Right lobe of liver (tissue), 6 donors: ENCODE measurements at regions not wholly inside any gene's neighbourhood (a gene's known extent, or its start where the extent isn't known, plus 50 kb on each side); places are given as distances from the start of the nearest gene placed in this dataset.

Experiments used
- ATAC-seq, 4 donors: fragments of 200-7000 bp; cut with Tn5 transposase; one replicate each; pipeline ENCODE4 v1.9.1; 2020; ENCODE audit warnings: mild to moderate bottlenecking in 4 of 4, moderate library complexity in 4 of 4
- DNase-seq, 3 donors: peaks; one replicate each; pipeline ENCODE4 v3.0.0-alpha.2; 2020
- H3K27ac ChIP-seq, 3 donors: fragments of 200-600 bp; one replicate each; pipeline ENCODE4 v1.8.0; 2022
- H3K27me3 ChIP-seq, 2 donors: fragments of 200-600 bp; one replicate each; pipeline ENCODE4 v1.8.0; 2022
- H3K36me3 ChIP-seq, 4 donors: fragments of 200-600 bp; sonication (generic) in 1 of 4; one replicate each; pipeline versions ENCODE4 v1.5.1 to v1.8.0; 2017 to 2022; ENCODE audit warnings: control low read depth in 1 of 4
- H3K4me1 ChIP-seq, 4 donors: fragments of 200-600 bp; sonication (generic) in 1 of 4; one replicate each; pipeline versions ENCODE4 v1.5.1 to v1.8.0; 2017 to 2022; ENCODE audit warnings: control low read depth in 1 of 4
- H3K4me3 ChIP-seq, 3 donors: fragments of 200-600 bp; one replicate each; pipeline ENCODE4 v1.8.0; 2022
- H3K9me3 ChIP-seq, 4 donors: fragments of 200-600 bp; sonication (generic) in 1 of 4; one replicate each; pipeline versions ENCODE4 v1.5.1 to v1.8.0; 2017 to 2022; ENCODE audit warnings: control low read depth in 1 of 4
- POLR2A ChIP-seq: fragments of 450-650 bp; IDR thresholded peaks from one replicate; pipeline ENCODE4 v1.6.1; 2017; ENCODE audit warnings: antibody characterized with exemption, mild to moderate bottlenecking
- WGBS: methylation state at CpG from one replicate; pipeline ENCODE4 v1.1.6; 2018; ENCODE audit warnings: low coverage, low lambda C conversion rate; ENCODE audit not compliant: insufficient coverage; ENCODE audit errors: missing lambda C conversion rate; 5-methylcytosine and 5-hydroxymethylcytosine counted together
- intact Hi-C, 2 donors: fragments of 100-400 bp; cut with DNase I; formaldehyde crosslinking; loops; one replicate each; pipeline versions ENCODE4 v1.11.2 to v1.14.1; 2022
- TF ChIP-seq, protein P1 (sequence below), 4 donors: fragments of 200-600 bp in 3 of 4; fragments of 450-650 bp in 1 of 4; IDR thresholded peaks; one replicate each; pipeline versions ENCODE4 v1.5.1 to v1.8.0; 2016 to 2022; ENCODE audit warnings: antibody characterized with exemption in 4 of 4, mild to moderate bottlenecking in 2 of 4
- donor health status: DM: no; HTN: yes; CAD: no.
- donor health status: DM: no; HTN: no; CAD: no.
- donor health status: DM: no; HTN: no; CAD: no.
- donor health status: DM: no; HTN: yes; CAD: no.
- donor health status: DM: no; HTN: yes; CAD: no.

DNA sequence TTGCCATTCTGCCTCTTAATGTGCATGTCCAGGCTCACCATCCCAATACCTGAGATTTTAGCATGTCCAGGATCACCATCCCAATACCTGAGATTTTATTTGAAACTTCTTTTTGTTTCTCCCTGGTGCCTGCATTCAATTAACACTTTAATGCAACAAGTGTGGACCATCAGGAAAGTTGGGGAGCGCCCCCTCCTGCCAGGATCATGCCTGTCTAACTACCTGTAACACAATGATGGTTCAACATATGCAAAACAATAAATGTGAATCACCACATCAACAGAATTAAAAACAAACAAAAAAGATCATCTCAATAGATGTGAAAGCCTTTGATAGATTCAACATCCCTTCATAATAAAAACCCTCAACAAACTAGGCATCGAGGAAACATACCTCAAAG, 1359.5 kb upstream of the DIAPH2 start:
- no peak for DNase-seq
- no peak overlapping the region for H3K4me3 ChIP-seq
- ATAC-seq, result no peak
- peaks cover 0 to 4% of the 10 kb centered on the region in 2 donors for H3K27me3 ChIP-seq
- intact Hi-C loops, result no loop called here
- TF ChIP-seq, protein P1, sequence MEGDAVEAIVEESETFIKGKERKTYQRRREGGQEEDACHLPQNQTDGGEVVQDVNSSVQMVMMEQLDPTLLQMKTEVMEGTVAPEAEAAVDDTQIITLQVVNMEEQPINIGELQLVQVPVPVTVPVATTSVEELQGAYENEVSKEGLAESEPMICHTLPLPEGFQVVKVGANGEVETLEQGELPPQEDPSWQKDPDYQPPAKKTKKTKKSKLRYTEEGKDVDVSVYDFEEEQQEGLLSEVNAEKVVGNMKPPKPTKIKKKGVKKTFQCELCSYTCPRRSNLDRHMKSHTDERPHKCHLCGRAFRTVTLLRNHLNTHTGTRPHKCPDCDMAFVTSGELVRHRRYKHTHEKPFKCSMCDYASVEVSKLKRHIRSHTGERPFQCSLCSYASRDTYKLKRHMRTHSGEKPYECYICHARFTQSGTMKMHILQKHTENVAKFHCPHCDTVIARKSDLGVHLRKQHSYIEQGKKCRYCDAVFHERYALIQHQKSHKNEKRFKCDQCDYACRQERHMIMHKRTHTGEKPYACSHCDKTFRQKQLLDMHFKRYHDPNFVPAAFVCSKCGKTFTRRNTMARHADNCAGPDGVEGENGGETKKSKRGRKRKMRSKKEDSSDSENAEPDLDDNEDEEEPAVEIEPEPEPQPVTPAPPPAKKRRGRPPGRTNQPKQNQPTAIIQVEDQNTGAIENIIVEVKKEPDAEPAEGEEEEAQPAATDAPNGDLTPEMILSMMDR (IDR thresholded peaks at IDR 0.05), result no peak
- TF ChIP-seq POLR2A, result no peak
- no peaks in the 10 kb centered on the region for H3K4me1 ChIP-seq
- H3K9me3 ChIP-seq, result no peaks in the 10 kb centered on the region
- H3K27ac ChIP-seq, result no peak overlapping the region
- WGBS, result 34% methylated on average over 2 of the region's 2 CpGs
- no peaks in the 10 kb centered on the region for H3K36me3 ChIP-seq

DNA sequence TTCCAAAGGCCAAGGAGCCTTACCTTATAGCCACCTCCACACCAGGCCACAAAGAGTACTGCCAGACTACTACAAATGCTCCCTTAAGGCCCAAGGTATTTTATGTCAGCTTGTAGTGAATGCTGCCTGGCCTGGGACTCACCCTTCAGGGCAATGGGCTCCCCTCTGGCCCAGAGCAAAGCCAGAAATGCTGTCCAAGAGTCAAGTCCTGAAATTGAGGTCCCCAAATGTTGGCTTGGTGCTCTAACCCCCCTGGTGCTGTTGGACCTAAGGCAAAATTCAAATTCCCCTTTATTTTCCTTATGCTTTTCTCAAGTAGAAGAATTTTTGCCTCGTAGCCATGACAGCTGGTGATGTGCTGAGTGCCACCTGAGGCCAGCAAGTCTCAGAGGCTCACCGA, 1354.3 kb upstream of the DIAPH2 start:
- Histone ChIP-seq H3K36me3 (no peaks in the 10 kb centered on the region), H3K4me1 (no peaks in the 10 kb centered on the region), H3K9me3 (no peaks in the 10 kb centered on the region), H3K27ac (no peak overlapping the region), H3K27me3 (no peaks in the 10 kb centered on the region), H3K4me3 (no peak overlapping the region)
- DNase-seq, result no peak
- no peak for ATAC-seq
- 54% methylated on average over 2 of the region's 2 CpGs for WGBS
- intact Hi-C loops, result no loop called here
- TF ChIP-seq POLR2A, result no peak
- TF ChIP-seq, protein P1 (IDR thresholded peaks at IDR 0.05), result no peak

DNA sequence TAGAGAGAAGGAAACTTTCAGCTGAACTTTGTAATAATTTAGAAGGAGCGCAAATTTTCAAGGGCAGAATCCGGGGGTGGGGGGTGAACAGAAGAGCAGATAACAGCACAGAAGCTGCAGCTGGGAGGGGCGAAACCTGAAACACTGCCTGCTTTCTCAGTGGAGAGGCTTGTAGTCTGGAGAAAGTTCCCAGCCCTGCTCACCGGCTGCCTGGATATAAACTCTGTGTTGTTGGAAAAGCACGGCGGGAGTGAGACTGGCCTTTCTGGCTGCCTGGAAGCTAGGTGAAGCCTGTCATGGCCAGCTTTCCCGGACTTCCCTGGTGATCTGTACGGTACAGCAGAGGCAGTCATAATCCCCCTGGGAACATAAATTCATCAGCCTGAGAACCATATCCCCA, 1352.1 kb upstream of the DIAPH2 start:
- Histone ChIP-seq H3K9me3 (no peaks in the 10 kb centered on the region), H3K4me3 (no peak overlapping the region), H3K36me3 (no peaks in the 10 kb centered on the region), H3K27ac (no peak overlapping the region), H3K4me1 (no peaks in the 10 kb centered on the region), H3K27me3 (no peaks in the 10 kb centered on the region)
- WGBS, result 44% methylated on average over 4 of the region's 8 CpGs
- intact Hi-C loops, result no loop called here
- ATAC-seq, result no peak
- no peak for DNase-seq
- TF ChIP-seq, protein P1 (IDR thresholded peaks at IDR 0.05), result no peak
- no peak for TF ChIP-seq POLR2A

DNA sequence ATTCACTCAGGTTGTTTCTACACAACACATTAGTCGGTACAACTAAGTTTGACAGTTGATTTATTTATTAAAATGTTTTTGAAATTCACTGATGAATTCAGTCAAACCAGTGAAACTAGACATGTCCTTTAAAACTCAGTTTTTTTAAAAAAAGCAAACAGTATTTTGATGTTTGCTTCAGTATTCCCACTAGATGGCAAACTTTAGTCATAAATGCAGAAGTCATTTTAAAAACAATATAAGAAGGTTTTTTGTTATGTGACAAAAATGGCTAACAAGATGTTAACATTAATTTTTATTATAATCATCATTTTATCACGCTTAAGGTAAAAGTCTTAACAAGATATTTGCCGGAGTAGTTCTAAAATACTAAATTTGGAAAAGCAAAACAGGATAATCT, 1337.8 kb upstream of the DIAPH2 start:
- no peaks in the 10 kb centered on the region for H3K4me1 ChIP-seq
- H3K4me3 ChIP-seq, result no peak overlapping the region
- no peak overlapping the region for H3K27ac ChIP-seq
- WGBS, result 22% methylated on average over 3 of the region's 3 CpGs
- H3K36me3 ChIP-seq, result no peaks in the 10 kb centered on the region
- intact Hi-C loops, result no loop called here
- peaks cover 3 to 14% of the 10 kb centered on the region in 2 donors for H3K27me3 ChIP-seq
- TF ChIP-seq, protein P1 (IDR thresholded peaks at IDR 0.05), result peak; percentile 8 to 39 (median 26)
- TF ChIP-seq POLR2A, result no peak
- ATAC-seq (no peak), DNase-seq (no peak)
- H3K9me3 ChIP-seq, result no peaks in the 10 kb centered on the region
